GM12892 (cell line): ENCODE measurements at regions not wholly inside any gene's neighbourhood (a gene's known extent, or its start where the extent isn't known, plus 50 kb on each side); places are given as distances from the start of the nearest gene placed in this dataset.

ENCODE experiments used
- POLR2A ChIP-seq: IDR thresholded peaks from 2 replicates; pipeline ENCODE4 v1.6.1; 2011; ENCODE audit warnings: low read depth, low read length, control low read depth
- POLR2AphosphoS5 ChIP-seq: IDR thresholded peaks from 2 replicates; pipeline ENCODE4 v1.6.1; 2011; ENCODE audit warnings: low read depth, low read length, control low read depth

- TF ChIP-seq POLR2A (no peak), POLR2AphosphoS5 (no peak)
Observed at GRCh38 chr6:144402750-144403149, 117.6 kb downstream of the UTRN start.
